ENCODE measurements at regions not wholly inside any gene's neighbourhood (a gene's known extent, or its start where the extent isn't known, plus 50 kb on each side); places are given as distances from the start of the nearest gene placed in this dataset.

GRCh38 chr20:22127587-22127986, 422.1 kb downstream of the PAX1 start:
- Histone ChIP-seq H3K4me3 (no peak overlapping the region), H3K36me3 (no peaks in the 10 kb centered on the region), H3K9me3 (peaks cover 0 to 10% (median 0%) of the 10 kb centered on the region in 3 donors), H3K27ac (no peak overlapping the region), H3K27me3 (no peaks in the 10 kb centered on the region), H3K4me1 (no peaks in the 10 kb centered on the region)
- TF ChIP-seq POLR2A (IDR thresholded peaks at IDR 0.05), result no peak
- no peak for TF ChIP-seq POLR2AphosphoS5 (IDR thresholded peaks at IDR 0.05)
- no peak for TF ChIP-seq CTCF (IDR thresholded peaks at IDR 0.05)
- no peak for TF ChIP-seq EP300 (IDR thresholded peaks at IDR 0.05)
- ATAC-seq, result no peak

- no peaks in the 10 kb centered on the region for H3K36me3 ChIP-seq
- no peak for TF ChIP-seq POLR2A (IDR thresholded peaks at IDR 0.05)
- TF ChIP-seq CTCF (IDR thresholded peaks at IDR 0.05), result peak in 1 of 4 experiments; percentile 21
- TF ChIP-seq EP300 (IDR thresholded peaks at IDR 0.05), result no peak
- TF ChIP-seq POLR2AphosphoS5 (IDR thresholded peaks at IDR 0.05), result no peak
- H3K4me3 ChIP-seq, result no peak overlapping the region
- H3K27me3 ChIP-seq, result no peaks in the 10 kb centered on the region
- no peak overlapping the region for H3K27ac ChIP-seq
- no peaks in the 10 kb centered on the region for H3K9me3 ChIP-seq
- ATAC-seq, result no peak
- WGBS, 2 donors (ENCODE audit: low coverage in 1 of 2), result 46 to 55% methylated on average over 3 of the region's 3 CpGs
- no peaks in the 10 kb centered on the region for H3K4me1 ChIP-seq
These were observed 401.0 kb downstream of the PAX1 start for GRCh38 chr20:22106308-22106938.

- no peaks in the 10 kb centered on the region for H3K36me3 ChIP-seq
- H3K27me3 ChIP-seq, result no peaks in the 10 kb centered on the region
- H3K4me1 ChIP-seq, result no peaks in the 10 kb centered on the region
- 67 to 88% methylated on average over 3 of the region's 3 CpGs for WGBS, 2 donors (ENCODE audit: low coverage in 1 of 2)
- ATAC-seq, result no peak
- TF ChIP-seq EP300 (IDR thresholded peaks at IDR 0.05) (no peak), POLR2A (IDR thresholded peaks at IDR 0.05) (no peak), POLR2AphosphoS5 (IDR thresholded peaks at IDR 0.05) (no peak), CTCF (IDR thresholded peaks at IDR 0.05) (no peak)
- H3K9me3 ChIP-seq, result no peaks in the 10 kb centered on the region
- H3K27ac ChIP-seq, result no peak overlapping the region
- H3K4me3 ChIP-seq, result no peak overlapping the region
These were observed 396.1 kb downstream of the PAX1 start for GRCh38 chr20:22101606-22102005.

- Histone ChIP-seq H3K4me3 (no peak overlapping the region), H3K4me1 (no peaks in the 10 kb centered on the region), H3K27me3 (no peaks in the 10 kb centered on the region), H3K9me3 (no peaks in the 10 kb centered on the region), H3K36me3 (no peaks in the 10 kb centered on the region), H3K27ac (no peak overlapping the region)
- TF ChIP-seq CTCF (IDR thresholded peaks at IDR 0.05) (no peak), EP300 (IDR thresholded peaks at IDR 0.05) (no peak), POLR2AphosphoS5 (IDR thresholded peaks at IDR 0.05) (no peak), POLR2A (IDR thresholded peaks at IDR 0.05) (no peak)
- no peak for ATAC-seq
- WGBS, 2 donors (ENCODE audit: low coverage in 1 of 2), result 55 to 63% methylated on average over 4 to 6 of the region's 6 CpGs
These were observed 395.2 kb downstream of the PAX1 start for GRCh38 chr20:22100686-22101085.

GRCh38 chr20:22099348-22099747, 393.9 kb downstream of the PAX1 start:
- no peaks in the 10 kb centered on the region for H3K36me3 ChIP-seq
- no peak for ATAC-seq
- TF ChIP-seq POLR2AphosphoS5 (IDR thresholded peaks at IDR 0.05) (no peak), POLR2A (IDR thresholded peaks at IDR 0.05) (no peak), CTCF (IDR thresholded peaks at IDR 0.05) (no peak), EP300 (IDR thresholded peaks at IDR 0.05) (no peak)
- H3K27me3 ChIP-seq, result no peaks in the 10 kb centered on the region
- H3K4me1 ChIP-seq, result no peaks in the 10 kb centered on the region
- no peaks in the 10 kb centered on the region for H3K9me3 ChIP-seq
- no peak overlapping the region for H3K4me3 ChIP-seq
- H3K27ac ChIP-seq, result no peak overlapping the region
- 69 to 71% methylated on average over 2 to 3 of the region's 3 CpGs for WGBS, 2 donors (ENCODE audit: low coverage in 1 of 2)
